GM19238 (cell line): ENCODE measurements at regions not wholly inside any gene's neighbourhood (a gene's known extent, or its start where the extent isn't known, plus 50 kb on each side); places are given as distances from the start of the nearest gene placed in this dataset.

Source experiments
- DNase-seq: peaks from one replicate; pipeline ENCODE4 v3.0.0; 2011; ENCODE audit warnings: low spot score; ENCODE audit not compliant: insufficient read length

DNA sequence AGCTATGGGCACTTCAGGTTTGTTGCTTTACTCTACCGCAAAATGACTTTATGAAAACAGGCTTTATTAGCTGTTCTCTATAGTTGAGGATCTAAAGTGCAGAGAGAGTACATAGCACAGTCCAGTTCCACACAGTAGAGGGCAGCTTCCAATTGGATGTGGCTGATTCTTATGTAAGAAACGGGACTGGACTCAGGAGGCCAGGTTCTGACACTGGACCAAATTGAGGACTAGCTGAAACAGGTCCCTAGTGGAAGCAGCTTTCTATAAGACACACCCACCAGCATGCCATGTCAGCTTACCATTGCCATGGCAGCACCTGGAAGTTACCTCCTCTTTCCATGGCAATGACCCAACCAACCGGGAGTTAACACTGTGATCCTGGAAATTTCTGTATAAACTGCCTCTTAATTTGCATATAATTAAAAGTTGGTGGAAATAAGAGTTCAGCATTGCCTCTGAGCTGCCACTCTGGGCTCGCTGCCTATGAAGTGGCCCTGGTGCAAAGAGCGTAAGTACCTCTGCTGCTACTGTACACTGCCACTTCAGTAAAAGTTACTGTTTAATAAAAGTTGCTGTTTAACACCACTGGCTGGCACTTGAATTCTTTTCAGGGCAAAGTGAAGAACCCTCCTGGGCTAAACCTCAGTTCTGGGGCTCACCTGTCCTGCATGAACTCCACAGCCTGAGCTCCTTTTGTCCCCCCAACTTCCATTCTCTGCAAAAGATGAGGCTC lies 211.9 kb upstream of the SLC10A2 start:
- no peak for DNase-seq

DNA sequence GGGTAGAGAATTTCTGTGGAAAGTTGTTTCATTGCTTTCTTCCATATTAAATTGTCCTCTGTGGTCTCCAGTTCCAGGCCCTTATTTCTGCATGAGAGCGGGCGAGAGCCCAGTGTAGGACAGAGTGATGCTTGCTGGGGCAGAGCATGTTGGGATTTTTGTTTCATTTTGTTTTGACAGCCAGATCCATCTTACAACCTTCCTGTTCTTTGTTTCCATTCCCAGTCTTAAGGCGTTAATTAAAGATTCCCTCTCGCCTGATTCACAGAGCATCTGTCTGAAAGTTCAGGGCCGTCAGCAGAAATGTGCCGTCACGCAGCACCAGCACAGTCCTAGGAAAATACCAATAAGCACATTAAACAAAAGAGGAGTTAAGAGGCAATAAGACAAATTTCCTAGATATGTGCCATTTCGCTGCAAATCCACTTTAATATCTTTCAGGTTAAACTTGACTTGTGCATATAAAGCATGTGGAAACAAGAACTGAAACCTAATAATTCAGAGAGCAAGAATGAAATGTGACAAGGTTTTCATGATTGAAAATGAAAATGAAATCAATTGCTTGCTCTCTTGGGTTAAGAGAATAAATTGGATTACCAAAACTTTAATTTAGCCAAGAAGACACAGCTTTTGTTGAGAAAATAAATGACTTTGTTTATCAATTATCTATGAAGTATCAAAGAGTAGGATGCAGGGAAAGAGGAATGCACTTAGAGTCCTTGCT lies 210.7 kb upstream of the SLC10A2 start:
- no peak for DNase-seq

DNA sequence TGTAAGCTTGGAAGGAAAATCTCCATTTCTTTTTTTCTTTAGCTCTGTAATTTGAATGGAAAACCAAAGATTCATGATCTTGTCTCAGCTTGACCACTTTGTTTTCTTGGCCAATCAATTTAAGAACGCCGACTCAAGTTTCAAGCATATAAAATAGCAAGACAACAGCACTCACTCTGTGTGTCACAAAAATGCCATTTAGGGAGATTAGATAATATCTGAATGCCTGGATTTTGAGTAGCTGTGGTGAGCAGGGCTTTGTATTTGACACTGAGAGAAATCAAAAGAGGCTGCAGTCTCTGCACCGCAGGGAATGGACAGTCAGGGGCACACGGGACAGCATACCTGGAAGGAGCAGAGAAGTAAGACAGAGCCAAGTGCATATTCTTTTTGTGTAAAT lies 209.5 kb upstream of the SLC10A2 start:
- DNase-seq, result no peak

DNA sequence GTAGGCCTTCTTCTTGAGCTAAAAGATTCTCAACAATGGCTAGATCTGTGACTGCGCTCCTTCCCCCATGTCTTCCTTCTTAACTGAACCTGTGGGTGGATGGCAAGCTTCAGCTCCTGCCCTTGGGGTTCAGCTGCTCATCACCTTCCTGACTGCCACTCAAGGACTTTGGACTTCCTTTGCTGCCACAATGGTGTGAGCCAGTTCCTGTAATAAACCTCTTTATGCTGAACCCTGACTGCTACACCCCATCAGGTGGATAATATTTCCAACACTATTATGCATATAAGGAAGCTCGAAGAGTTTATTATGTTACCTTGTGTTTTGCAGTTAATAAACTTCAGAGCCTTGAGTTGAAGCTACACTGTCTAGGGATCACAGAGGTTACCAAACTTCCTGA lies 208.9 kb upstream of the SLC10A2 start:
- no peak for DNase-seq

DNA sequence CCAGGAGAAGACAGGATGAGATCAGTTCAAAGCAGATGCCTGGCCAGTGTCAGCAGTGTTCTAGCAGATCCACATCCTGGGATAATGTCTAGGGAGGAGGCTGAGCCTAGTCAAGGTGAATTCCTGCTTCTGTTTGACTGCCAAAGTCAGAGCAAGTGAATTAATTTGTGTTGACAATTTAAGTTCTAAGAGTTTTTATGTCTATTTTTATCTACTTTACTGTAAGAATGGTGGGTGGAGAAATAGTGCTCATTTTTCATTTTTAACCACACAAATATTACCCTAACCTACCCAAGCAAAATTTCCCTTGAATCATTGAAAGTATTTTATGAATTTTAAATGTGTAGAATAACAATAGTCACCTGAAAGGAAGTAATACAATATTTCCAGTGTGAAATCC lies 207.6 kb upstream of the SLC10A2 start:
- DNase-seq, result no peak

DNA sequence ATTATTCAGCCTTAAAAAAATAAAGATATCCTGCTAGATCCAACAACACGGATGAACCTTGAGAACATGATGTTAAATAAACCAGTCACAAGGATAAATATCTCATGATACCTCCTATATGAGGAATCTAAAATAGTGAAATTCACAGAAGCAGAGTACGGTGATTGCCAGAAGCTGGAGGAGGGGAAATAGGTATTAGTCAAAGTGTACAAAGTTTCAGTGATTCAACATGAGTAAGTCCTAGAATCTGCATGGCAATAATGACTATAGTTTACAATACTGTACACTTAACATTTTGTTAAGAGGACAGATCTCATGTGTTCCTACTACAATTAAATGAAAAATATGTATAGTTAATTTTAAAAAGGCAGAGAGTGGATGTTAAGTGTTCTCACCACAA lies 206.6 kb upstream of the SLC10A2 start:
- DNase-seq, result no peak

DNA sequence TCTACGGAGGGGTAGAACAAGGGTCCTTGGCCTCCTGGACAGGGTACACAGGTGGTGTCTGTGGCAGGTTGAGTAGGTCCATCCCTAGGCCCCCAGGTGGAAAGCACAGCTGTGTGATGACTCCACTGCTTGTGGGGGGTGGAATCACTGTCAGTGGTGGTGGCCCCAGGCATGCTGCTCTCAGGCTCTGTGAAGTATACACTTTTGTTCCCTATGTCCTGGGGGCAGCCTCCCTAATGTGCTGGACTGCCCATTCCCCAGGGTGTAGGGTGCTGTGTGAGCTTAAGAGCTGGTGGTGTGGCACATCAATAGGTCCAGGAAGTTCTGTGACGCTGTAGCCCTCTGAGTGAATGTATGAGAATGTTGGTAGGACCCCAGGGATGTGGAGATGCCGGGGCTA lies 197.2 kb upstream of the SLC10A2 start:
- no peak for DNase-seq

DNA sequence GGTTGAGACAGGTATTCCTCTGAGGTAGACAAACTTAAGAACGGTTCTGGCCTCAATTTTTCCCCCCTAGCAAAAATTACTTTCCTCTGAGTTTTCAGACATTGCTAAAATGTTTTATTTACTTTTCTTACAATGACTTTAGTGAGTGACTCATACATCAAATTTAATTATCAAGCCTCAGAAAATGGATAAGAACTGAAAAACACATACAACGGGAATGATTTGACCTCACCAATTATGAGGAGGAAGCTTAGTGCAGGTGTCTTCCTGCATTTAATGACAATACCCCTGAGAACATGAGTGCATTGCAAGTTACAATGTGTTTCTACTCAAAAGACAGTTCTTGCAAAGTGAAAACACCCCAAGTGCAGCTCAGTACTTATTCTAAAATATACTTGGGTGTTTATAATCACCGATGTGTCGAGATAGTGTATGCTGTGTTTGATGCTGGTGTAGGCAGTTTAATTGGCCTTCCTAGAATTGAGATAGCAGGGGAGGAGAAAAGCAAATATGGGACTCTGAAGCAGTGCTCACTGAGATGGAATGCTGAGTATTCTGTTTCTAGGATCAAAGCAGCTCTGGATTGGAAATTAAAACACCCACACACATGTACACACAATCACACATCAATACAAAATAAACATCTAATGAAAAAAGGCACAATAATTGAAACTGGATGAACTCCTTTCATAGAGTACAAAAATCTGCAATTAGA lies 189.5 kb upstream of the SLC10A2 start:
- no peak for DNase-seq

DNA sequence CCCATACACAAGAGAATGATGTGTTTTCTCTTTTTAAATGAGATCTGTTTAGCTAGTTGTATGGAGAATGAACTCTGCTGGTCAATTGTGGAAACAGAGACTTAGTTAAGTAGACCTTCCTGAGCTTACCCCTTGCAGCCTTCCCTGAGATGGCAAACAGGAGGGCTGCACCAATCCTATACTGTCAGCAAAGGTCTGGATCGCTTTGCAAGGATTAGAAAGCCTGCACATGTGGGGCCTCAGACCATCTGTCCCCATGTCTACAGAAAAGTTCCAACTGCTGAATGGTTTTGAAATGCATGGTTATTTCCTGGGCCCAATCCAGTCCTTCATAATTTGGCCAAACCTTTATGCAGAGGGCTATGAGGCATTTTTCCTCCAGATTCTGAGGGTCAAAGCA lies 183.9 kb upstream of the SLC10A2 start:
- DNase-seq, result no peak

DNA sequence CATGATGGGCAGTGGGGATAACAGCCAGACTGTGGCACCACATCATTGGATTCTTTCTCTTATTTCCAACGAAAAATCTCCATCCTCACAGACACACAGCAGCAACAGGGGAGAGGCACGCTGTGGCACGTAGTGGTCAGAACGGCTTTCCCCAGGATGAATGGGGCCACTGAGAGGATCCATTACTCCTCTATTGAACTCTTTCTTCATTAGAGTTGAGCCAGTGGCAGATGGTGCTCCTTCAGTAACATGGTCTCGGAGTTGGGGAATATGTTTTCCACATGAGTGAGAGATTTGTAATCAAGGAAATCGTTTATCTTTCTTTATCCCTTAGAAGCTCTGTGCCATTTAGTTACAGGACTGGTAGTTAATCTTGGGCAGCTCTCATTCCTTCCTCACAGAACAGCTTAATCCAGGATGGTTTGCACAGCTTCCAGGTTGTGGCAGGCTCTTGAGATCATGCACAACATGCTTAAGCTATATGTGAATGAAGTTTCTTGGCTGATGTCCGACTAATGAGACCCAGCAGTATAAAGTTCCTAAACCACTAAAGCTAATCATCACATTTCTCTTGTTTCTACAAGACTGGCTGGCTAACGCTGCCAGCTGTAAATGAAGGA lies 180.5 kb upstream of the SLC10A2 start:
- no peak for DNase-seq

DNA sequence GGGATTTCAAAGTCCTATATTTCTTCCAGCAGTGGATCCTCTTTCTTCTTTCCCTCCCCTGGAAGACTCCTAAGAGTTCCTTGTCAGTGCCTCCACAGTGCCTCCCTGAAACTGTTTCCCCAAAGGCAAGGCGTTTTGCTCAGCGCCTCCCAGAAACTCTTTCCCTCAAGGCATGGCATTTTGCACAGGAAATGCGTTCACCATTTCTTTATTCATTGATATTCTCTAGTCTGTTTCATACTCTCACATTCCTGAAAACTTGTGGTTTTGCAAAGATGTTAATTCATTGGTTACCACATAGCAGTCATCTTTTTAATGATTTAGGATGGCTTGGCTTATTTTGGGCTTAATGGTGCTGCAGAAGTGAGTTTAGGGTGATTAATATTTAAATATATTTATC lies 177.3 kb upstream of the SLC10A2 start:
- DNase-seq, result no peak

DNA sequence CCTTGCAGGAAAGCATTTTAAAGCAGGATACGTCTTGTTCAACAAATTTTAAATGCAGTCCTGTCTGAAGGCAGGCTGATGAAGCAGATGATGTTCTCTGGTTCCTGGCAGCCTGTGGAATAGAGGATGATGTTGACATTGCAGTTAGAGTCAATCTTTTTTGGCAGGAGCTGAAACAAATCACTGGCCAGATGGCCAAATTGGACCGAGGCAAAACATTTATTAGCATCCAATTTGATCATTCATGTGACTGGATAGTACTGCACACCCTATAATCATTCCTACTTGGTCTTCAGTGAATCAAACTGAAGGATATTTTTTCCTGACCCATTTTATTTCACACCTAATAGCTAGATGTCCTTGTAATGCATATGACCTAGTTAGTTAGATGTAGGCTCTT lies 172.2 kb upstream of the SLC10A2 start:
- DNase-seq, result no peak

DNA sequence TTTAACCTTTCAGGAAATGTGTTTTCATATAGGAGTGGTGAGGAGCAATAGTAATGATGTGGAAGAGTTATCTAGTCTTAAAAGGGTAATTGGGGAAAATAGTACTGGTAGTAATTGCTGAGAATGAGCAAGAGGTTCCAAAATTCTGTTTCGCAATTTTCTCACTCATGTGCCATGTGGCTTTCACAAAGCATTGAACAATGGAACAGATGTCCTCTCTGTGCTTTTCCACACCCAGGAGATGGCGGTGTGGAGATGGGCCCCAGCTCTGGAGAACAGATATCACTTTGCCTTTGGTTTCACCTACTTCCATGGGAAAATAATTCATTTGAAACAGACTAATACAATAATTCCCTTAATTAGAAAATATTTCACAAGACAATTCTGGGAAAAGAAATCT lies 170.0 kb upstream of the SLC10A2 start:
- DNase-seq, result no peak

DNA sequence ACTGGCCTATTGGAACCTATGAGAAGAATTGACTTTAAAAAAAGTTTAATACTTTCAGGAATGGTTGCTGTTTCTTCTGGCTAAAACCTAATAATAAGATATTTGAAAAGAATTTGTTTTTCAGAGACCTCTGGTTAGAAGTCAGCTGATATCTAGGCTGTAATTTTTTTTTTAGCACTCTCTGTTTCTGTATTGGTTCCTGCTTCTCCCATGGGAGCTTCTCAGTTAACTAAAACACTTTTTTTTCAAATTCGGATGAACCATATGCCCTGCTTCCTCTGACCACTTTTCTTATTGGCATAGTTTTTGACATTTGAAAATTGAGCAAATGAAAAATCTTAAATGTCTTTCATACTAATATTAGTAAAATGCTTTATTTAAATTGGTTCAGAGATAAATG lies 163.5 kb upstream of the SLC10A2 start:
- no peak for DNase-seq

DNA sequence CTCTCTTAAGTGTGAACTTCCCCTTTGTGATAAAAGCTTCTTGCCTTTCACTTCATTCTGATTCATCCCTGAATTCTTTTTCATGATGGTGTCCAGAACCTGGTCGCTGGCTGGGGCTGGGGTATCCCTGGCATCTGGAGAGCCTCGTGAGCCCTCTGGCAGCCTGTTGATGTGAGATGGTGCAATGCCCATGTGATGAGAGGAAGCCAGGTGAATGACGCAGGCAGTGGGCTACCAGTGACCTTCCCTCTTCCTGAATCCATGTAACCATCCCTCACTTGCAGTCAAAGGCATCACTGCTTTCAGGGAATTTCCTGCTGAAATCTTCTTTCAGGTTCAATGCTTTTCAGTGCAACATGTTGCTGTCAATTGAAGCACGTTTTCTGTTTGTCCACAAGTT lies 158.6 kb upstream of the SLC10A2 start:
- DNase-seq, result no peak

DNA sequence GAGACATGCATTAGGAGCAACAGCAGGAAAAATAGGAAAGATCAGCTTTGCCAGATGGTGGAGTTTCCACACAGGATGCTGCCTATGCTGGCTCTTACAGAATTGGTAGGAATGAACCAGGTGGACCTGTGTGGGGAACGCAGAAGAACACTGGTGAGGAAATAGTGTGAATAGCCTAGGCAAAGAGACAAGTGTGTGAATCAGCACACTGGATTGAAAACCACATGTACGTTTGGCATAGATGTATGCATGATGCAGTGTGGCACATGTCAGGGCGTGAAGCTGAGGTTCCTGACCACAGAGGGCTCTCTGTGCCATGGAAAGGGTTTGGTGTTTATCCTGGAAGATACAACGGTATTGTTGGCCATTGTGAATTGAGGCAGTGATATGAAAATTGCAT lies 156.5 kb upstream of the SLC10A2 start:
- no peak for DNase-seq

DNA sequence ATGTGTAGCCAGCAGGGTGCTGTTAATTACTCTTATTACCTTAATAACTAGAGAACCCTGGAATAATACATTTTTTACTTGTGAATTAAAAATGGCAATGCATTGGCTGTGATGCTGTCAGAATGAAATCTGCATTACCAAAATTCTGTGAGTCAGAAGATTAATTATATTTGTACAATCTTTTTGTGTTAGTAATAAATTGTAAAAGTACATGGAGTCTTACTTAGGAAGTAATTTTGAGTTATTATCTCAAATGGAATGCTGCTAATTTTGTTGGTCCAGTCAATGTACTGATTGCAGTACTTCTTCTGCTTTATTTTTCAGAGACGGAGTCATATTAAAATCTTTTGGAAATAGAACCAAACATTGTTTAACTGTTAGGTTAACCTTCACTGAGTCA lies 152.0 kb upstream of the SLC10A2 start:
- DNase-seq, result no peak

DNA sequence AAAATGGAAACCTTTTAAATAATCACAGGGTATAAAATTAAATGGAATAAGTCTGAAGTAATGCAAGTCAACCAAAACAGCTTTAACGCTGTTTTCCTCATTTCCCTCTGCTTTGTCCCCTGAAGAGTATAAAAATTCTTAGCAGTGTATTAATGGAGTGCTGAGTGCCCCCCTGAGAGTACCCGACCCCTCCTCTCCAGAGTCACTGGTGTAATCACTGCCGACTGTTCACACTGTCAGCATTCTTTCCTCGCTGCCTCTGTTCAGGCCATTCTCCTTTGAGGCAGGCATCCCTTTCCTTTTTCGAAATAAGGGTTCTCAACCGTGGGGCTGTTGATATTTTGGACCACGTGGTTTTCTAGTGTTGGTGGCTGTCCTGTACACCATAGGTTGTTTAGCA lies 146.9 kb upstream of the SLC10A2 start:
- DNase-seq, result no peak

DNA sequence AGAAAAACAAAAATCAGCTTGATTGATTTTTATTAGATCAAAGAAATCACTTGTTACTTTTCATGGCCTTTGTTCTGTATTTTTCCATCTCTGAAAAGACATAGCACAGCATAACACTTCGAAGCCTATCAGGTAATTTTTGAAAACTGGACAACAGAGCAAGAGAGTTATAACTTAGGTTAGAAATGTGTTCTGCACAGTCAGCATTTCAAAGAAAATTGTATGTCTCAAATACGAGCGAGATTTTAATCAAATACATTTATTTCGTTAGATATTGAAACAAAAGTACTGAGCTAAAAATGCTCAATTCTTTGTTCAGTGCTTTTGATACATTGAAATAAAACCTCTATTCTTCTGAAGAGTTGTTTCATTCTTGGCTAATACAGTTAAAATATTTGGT lies 144.1 kb upstream of the SLC10A2 start:
- no peak for DNase-seq

DNA sequence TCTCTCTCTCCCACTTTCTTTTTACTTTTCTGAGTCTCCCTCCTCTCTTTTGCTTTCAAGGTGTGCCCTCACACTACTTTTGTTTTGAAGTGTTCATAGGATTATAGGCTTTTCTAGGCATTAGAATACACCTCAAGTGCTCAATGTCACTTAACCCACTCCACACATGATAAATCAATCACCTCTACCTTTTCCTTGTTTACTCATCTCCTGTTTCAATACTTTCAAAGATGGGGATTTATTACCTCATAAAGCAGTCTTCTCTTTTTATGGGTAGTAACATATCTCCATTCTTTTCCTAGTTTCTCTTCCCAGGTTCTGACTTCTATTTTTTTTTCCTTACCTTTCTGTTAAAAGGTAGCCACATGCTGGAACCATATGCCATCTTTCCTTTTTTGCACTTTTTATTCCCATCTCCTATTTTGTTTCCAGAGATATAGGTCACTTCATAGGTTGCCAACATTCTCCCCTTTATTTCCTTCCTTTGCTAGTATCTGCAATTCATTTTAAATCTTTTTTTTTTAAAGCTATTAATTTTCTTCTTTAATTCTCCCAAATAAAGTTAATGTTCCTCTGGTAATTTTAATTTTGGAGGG lies 137.6 kb upstream of the SLC10A2 start:
- DNase-seq, result no peak

DNA sequence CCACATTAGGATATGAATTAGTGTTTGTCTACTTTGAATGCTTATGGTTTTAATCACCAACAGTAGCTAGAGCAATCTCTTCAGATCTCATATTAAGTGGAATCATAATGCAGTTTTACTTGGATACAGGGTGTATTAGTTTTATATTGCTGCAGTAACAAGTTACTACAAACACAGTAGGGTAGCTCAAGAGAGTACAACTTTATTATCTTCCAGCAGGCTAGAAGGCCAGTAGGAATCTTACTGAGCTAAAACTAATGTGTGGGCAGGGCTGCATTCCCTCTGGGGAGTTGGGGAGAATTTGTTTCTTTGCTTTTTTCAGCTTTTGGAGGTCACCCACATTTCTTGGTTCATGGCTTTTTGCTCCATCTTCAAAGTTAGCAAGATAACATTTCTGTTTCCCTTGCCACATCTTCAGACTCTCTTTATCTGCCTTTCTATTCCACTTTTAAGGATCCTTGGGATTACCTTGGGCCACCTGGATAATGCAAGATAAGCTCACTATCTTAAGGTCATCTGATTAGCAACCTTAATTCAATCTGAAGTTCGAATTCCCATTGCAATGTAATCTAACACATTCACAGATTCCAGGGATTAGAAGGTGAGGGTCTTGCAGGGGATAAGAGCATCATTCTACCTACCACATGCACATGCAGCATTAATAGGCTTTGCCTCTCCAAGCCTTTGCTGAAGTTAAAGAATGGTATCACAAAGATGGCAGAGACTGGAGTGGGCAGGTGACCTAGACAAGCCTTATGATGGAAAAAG lies 134.1 kb upstream of the SLC10A2 start:
- no peak for DNase-seq
